Effector memory CD4-positive, alpha-beta T cell (primary cell): ENCODE measurements at regions not wholly inside any gene's neighbourhood (a gene's known extent, or its start where the extent isn't known, plus 50 kb on each side); places are given as distances from the start of the nearest gene placed in this dataset.

Source experiments
- DNase-seq, 3 donors: peaks; one replicate each; pipeline ENCODE4 v3.0.0-alpha.2; 2020
- H3K27ac ChIP-seq: 2 replicates; pipeline ENCODE4 v1.7.0; 2013; ENCODE audit warnings: mild to moderate bottlenecking, low read length, moderate library complexity; ENCODE audit not compliant: insufficient read depth, poor library complexity, severe bottlenecking
- H3K27me3 ChIP-seq: replicated peaks from 2 replicates; pipeline ENCODE4 v1.7.0; 2013; ENCODE audit warnings: mild to moderate bottlenecking, low read length; ENCODE audit not compliant: insufficient read depth, control insufficient read depth, poor library complexity, severe bottlenecking
- H3K36me3 ChIP-seq: 2 replicates; pipeline ENCODE4 v1.7.0; 2013; ENCODE audit warnings: mild to moderate bottlenecking, low read length, moderate library complexity; ENCODE audit not compliant: control insufficient read depth, insufficient read depth
- H3K4me1 ChIP-seq: 2 replicates; pipeline ENCODE4 v1.7.0; 2013; ENCODE audit warnings: low read length, mild to moderate bottlenecking; ENCODE audit not compliant: control insufficient read depth, insufficient read depth, poor library complexity, severe bottlenecking
- H3K4me3 ChIP-seq: 2 replicates; pipeline ENCODE4 v1.7.0; 2013; ENCODE audit warnings: low read length, low read depth, mild to moderate bottlenecking; ENCODE audit not compliant: insufficient read depth, poor library complexity, severe bottlenecking
- H3K9me3 ChIP-seq: 2 replicates; pipeline ENCODE4 v1.7.0; 2013; ENCODE audit warnings: mild to moderate bottlenecking, low read length, moderate library complexity; ENCODE audit not compliant: control insufficient read depth

DNA sequence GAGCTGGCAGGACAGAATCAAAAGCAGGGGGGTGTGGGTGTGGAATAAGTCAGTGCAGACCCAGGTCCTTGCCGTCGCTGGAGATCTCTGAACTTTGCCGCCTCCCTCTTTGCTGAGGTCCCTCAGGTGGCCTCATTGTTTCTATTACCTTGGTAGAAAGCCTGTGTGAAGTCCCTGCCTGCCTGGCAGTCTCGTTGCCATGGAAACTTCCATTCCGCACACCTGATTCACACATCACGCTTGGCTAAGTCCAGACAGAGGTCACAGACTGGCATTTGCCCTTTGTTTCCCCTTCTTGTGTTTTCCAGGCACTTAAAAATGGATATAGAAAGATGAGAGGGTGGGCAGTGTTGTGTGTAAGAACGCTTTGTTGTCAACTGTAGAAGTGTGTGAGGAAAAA, 260.6 kb downstream of the PRL start:
- Histone ChIP-seq H3K27me3 (no peaks in the 10 kb centered on the region), H3K4me1 (no peaks in the 10 kb centered on the region), H3K9me3 (no peaks in the 10 kb centered on the region), H3K4me3 (no peak overlapping the region), H3K36me3 (no peaks in the 10 kb centered on the region), H3K27ac (no peak overlapping the region)
- DNase-seq, result no peak

DNA sequence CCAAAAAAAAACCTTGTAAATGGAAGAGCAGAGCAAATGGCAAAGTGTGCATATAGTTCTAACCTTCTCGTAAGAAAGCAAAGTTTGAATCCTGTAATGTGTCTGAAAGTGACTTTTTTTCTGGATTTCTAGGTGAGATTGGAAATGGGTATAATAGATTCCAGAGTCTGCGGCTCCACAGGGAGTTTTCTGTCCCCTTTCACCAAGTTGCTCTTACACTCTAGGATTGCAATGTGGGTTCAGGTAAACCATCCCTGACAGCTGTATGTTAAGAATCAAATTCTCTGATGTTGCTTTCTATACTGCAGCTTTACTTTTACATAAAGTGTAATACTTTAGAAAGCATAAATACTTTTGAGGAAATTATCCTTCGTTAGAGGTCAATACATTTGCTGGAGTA, 260.1 kb downstream of the PRL start:
- no peaks in the 10 kb centered on the region for H3K27me3 ChIP-seq
- H3K4me1 ChIP-seq, result no peaks in the 10 kb centered on the region
- no peak for DNase-seq
- H3K36me3 ChIP-seq, result no peaks in the 10 kb centered on the region
- no peaks in the 10 kb centered on the region for H3K9me3 ChIP-seq
- H3K27ac ChIP-seq, result no peak overlapping the region
- H3K4me3 ChIP-seq, result no peak overlapping the region

- Histone ChIP-seq H3K4me1 (no peaks in the 10 kb centered on the region), H3K36me3 (no peaks in the 10 kb centered on the region), H3K4me3 (no peak overlapping the region), H3K27ac (no peak overlapping the region), H3K27me3 (no peaks in the 10 kb centered on the region), H3K9me3 (no peaks in the 10 kb centered on the region)
- DNase-seq, result no peak
Measured at GRCh38 chr6:22041797-22042480, 254.9 kb downstream of the PRL start.

GRCh38 chr6:22042706-22043105, 254.1 kb downstream of the PRL start:
- no peak for DNase-seq
- Histone ChIP-seq H3K27me3 (no peaks in the 10 kb centered on the region), H3K9me3 (no peaks in the 10 kb centered on the region), H3K36me3 (no peaks in the 10 kb centered on the region), H3K4me1 (no peaks in the 10 kb centered on the region), H3K4me3 (no peak overlapping the region), H3K27ac (no peak overlapping the region)

- Histone ChIP-seq H3K4me3 (no peak overlapping the region), H3K9me3 (no peaks in the 10 kb centered on the region), H3K36me3 (no peaks in the 10 kb centered on the region), H3K27me3 (no peaks in the 10 kb centered on the region), H3K27ac (no peak overlapping the region), H3K4me1 (no peaks in the 10 kb centered on the region)
- DNase-seq, result no peak
Measured at GRCh38 chr6:22043284-22043962, 253.4 kb downstream of the PRL start.

DNA sequence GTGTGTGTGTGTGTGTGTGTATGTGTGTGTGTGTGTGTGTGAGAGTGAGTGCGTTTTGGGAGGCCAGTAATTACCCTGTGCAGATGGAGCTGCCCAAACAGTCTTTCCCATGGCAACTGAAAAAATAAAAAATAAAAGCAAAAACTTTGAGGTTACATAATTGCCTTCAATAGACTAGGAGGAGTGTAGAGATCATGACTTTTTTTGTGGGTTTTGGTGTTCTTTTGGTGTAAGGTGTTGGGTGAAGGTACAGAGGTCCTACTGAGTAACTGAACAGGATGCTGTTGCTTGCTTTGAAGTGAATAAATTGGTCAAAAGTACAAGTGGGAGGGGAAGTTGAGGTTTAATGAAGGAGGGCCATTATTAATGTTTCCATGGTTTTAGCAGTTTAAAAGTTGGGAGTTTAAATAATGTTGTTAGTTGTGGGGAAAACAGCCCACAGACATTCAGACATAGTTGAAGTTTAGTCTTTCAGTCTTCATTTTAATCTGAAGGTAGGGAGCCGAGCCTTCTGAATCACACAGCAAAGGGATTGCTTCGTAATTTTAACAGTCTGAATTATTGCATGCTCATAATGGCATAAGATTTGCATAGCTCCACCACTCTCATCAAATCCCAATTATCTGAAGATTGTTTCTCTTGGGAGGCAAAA, 251.4 kb downstream of the PRL start:
- Histone ChIP-seq H3K27ac (no peak overlapping the region), H3K36me3 (no peaks in the 10 kb centered on the region), H3K9me3 (no peaks in the 10 kb centered on the region), H3K4me3 (no peak overlapping the region), H3K4me1 (no peaks in the 10 kb centered on the region), H3K27me3 (no peaks in the 10 kb centered on the region)
- no peak for DNase-seq

DNA sequence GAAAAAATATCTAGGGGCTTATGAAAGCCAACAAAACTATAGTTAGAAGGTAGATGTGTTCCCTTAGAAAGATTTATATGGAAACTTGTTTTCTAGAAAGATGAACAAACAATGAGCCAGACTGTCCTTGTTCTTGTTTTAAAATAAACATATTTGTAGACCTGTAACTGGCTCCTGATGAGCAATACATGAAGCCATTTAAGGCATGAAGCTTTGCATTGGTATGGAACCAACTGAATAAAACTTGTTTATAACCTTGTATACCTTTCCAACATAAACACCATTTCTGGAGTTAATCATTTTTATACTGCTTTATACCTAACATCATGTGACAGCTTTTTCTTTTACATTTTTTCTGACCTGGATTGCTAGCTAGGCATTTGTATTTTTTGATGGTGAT, 247.8 kb downstream of the PRL start:
- Histone ChIP-seq H3K9me3 (no peaks in the 10 kb centered on the region), H3K36me3 (no peaks in the 10 kb centered on the region), H3K27me3 (no peaks in the 10 kb centered on the region), H3K4me3 (no peak overlapping the region), H3K27ac (no peak overlapping the region), H3K4me1 (no peaks in the 10 kb centered on the region)
- DNase-seq, result no peak

GRCh38 chr6:22053391-22053997, 243.3 kb downstream of the PRL start:
- Histone ChIP-seq H3K9me3 (no peaks in the 10 kb centered on the region), H3K36me3 (no peaks in the 10 kb centered on the region), H3K4me3 (no peak overlapping the region), H3K4me1 (no peaks in the 10 kb centered on the region), H3K27me3 (no peaks in the 10 kb centered on the region), H3K27ac (no peak overlapping the region)
- no peak for DNase-seq

GRCh38 chr6:22056398-22056797, 240.4 kb downstream of the PRL start:
- H3K4me3 ChIP-seq, result no peak overlapping the region
- no peak overlapping the region for H3K27ac ChIP-seq
- H3K4me1 ChIP-seq, result no peaks in the 10 kb centered on the region
- DNase-seq, result no peak
- H3K9me3 ChIP-seq, result no peaks in the 10 kb centered on the region
- no peaks in the 10 kb centered on the region for H3K27me3 ChIP-seq
- no peaks in the 10 kb centered on the region for H3K36me3 ChIP-seq

DNA sequence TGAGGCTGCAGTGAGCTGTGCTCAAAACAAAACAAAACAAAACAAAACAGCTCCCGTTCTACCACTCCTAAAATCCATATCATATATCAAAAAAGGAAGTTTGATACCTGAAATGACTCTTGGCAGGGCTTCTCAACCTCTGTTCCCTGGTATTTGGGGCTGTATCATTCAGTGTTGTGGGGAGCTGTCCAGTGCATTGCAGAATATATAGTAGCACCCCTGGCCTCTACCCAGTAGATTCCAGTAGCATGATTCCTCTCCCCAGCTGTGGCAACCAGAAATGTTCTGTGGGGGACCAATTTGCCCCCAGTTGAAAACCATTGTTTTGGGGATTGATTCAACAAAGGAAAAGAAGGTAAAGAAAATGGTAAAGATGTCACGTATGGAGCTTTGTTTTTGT, 238.9 kb downstream of the PRL start:
- H3K9me3 ChIP-seq, result no peaks in the 10 kb centered on the region
- no peak overlapping the region for H3K27ac ChIP-seq
- no peak for DNase-seq
- H3K27me3 ChIP-seq, result no peaks in the 10 kb centered on the region
- no peaks in the 10 kb centered on the region for H3K36me3 ChIP-seq
- no peak overlapping the region for H3K4me3 ChIP-seq
- no peaks in the 10 kb centered on the region for H3K4me1 ChIP-seq
